ENCODE measurements at regions not wholly inside any gene's neighbourhood (a gene's known extent, or its start where the extent isn't known, plus 50 kb on each side); places are given as distances from the start of the nearest gene placed in this dataset.
A peak's percentile ranks its signal among the peaks of the same experiment; 100 is the strongest.

DNA sequence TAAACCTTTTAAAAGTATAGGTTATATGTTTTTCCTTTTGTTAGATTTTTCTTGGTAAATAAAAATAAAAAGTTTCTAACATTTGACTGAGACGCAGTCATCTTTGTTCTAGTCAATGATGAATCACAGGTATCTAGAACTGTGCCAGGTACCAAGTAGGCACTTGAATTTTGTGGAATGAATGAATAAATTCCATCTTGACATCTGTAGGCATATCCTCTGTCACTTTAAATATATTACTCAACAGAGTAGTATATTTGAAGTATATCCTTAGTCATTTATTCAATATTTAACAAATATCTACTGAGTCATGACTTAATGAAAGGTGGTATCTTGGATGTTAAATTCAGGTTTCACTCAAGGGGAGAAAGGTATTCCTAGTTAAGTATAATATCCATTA is 828.4 kb downstream of the TUSC7 start:
- TF ChIP-seq, protein P1, sequence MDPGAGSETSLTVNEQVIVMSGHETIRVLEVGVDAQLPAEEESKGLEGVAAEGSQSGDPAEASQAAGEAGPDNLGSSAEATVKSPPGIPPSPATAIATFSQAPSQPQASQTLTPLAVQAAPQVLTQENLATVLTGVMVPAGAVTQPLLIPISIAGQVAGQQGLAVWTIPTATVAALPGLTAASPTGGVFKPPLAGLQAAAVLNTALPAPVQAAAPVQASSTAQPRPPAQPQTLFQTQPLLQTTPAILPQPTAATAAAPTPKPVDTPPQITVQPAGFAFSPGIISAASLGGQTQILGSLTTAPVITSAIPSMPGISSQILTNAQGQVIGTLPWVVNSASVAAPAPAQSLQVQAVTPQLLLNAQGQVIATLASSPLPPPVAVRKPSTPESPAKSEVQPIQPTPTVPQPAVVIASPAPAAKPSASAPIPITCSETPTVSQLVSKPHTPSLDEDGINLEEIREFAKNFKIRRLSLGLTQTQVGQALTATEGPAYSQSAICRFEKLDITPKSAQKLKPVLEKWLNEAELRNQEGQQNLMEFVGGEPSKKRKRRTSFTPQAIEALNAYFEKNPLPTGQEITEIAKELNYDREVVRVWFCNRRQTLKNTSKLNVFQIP (CRISPR knock-in tag; IDR thresholded peaks at IDR 0.05; ENCODE audit: borderline replicate concordance, low read depth), result no peak
- TF ChIP-seq, protein P2, sequence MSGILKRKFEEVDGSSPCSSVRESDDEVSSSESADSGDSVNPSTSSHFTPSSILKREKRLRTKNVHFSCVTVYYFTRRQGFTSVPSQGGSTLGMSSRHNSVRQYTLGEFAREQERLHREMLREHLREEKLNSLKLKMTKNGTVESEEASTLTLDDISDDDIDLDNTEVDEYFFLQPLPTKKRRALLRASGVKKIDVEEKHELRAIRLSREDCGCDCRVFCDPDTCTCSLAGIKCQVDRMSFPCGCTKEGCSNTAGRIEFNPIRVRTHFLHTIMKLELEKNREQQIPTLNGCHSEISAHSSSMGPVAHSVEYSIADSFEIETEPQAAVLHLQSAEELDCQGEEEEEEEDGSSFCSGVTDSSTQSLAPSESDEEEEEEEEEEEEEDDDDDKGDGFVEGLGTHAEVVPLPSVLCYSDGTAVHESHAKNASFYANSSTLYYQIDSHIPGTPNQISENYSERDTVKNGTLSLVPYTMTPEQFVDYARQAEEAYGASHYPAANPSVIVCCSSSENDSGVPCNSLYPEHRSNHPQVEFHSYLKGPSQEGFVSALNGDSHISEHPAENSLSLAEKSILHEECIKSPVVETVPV (CRISPR knock-in tag; IDR thresholded peaks at IDR 0.05), result no peak
- no peak for TF ChIP-seq TOX (CRISPR knock-in tag; IDR thresholded peaks at IDR 0.05; ENCODE audit: borderline replicate concordance)
- TF ChIP-seq ZFP3 (CRISPR knock-in tag; IDR thresholded peaks at IDR 0.05), result no peak
- TF ChIP-seq TCF4 (CRISPR knock-in tag; IDR thresholded peaks at IDR 0.05; ENCODE audit: borderline replicate concordance), result no peak
- TF ChIP-seq SNAI2 (CRISPR knock-in tag; IDR thresholded peaks at IDR 0.05), result no peak
- ATAC-seq, result no peak

DNA sequence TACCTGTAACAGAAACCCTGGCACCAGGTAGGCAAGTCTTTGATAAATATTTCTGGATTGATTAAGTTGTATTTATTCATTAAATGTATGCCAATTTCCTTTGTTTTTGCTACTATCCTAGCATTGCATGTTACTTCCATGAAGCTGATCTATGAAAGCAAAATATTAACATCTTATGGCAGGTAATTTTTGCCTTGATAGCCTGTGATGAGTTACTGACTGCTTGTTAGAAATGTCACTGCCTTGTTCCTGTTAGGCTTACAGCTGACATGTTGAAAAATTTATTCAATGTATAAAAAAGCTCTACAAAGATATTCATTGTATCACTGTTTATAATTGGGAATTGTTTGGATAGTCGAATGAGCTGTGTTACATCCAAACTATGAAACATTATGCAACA is 830.1 kb downstream of the TUSC7 start:
- no peak for TF ChIP-seq ZNF8 (CRISPR knock-in tag; IDR thresholded peaks at IDR 0.05)
- TF ChIP-seq ZNF70 (CRISPR knock-in tag; IDR thresholded peaks at IDR 0.05), result no peak
- no peak for TF ChIP-seq ZFP30 (CRISPR knock-in tag; IDR thresholded peaks at IDR 0.05)
- no peak for TF ChIP-seq BACH2 (CRISPR knock-in tag; IDR thresholded peaks at IDR 0.05; ENCODE audit: borderline replicate concordance)
- TF ChIP-seq ISL1 (CRISPR knock-in tag; IDR thresholded peaks at IDR 0.05), result no peak
- no peak for TF ChIP-seq TOX (CRISPR knock-in tag; IDR thresholded peaks at IDR 0.05; ENCODE audit: borderline replicate concordance)
- TF ChIP-seq, protein P3, sequence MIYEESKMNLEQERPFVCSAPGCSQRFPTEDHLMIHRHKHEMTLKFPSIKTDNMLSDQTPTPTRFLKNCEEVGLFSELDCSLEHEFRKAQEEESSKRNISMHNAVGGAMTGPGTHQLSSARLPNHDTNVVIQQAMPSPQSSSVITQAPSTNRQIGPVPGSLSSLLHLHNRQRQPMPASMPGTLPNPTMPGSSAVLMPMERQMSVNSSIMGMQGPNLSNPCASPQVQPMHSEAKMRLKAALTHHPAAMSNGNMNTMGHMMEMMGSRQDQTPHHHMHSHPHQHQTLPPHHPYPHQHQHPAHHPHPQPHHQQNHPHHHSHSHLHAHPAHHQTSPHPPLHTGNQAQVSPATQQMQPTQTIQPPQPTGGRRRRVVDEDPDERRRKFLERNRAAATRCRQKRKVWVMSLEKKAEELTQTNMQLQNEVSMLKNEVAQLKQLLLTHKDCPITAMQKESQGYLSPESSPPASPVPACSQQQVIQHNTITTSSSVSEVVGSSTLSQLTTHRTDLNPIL (CRISPR knock-in tag; IDR thresholded peaks at IDR 0.05; ENCODE audit: low read depth), result no peak
- no peak for TF ChIP-seq RARB (CRISPR knock-in tag; IDR thresholded peaks at IDR 0.05)
- no peak for ATAC-seq

DNA sequence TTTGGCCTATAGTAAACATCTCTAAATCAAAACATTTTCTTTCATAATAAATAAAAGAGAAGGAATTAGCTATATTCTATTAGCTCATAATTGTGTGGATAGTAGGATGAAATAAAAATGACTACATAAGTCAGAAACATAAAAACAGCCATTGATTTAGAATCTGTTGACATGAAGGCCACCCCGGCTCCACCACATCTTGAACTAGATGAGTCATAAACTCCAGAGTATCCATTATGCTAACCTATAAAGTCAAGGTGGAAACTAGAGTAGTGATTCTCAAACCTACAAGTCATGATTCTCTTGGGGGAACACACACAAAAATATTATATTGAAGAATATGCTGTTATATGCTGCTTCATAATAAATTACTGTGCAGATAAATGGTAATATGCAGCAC is 831.0 kb downstream of the TUSC7 start:
- no peak for TF ChIP-seq RARB (CRISPR knock-in tag; IDR thresholded peaks at IDR 0.05)
- TF ChIP-seq TOX (CRISPR knock-in tag; IDR thresholded peaks at IDR 0.05; ENCODE audit: borderline replicate concordance), result 0 out of 2 replicates have a peak, but pooled peaks have one; percentile 20
- ATAC-seq, result no peak

DNA sequence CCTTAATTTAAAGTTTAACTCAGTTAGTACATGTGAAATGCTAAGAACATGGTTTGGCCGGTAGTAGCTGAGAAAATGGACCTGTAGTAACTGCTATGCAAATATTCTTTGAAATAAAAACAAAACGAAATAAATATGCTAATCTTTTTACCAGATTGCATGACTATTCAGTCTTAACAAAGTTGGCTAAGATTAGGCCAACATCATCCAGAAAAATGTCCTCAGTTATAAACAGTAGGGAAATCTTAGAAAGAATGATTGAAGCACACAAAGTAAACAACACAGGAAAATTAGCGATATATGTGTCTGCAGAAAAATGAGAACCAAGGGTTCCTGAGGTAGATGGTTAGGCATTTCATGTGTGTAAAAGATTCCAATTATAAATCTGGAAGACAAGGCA is 832.1 kb downstream of the TUSC7 start:
- ATAC-seq, result no peak
- TF ChIP-seq, protein P1 (CRISPR knock-in tag; IDR thresholded peaks at IDR 0.05; ENCODE audit: borderline replicate concordance, low read depth), result no peak
- no peak for TF ChIP-seq SNAI2 (CRISPR knock-in tag; IDR thresholded peaks at IDR 0.05)
- TF ChIP-seq, protein P2 (CRISPR knock-in tag; IDR thresholded peaks at IDR 0.05), result no peak
- no peak for TF ChIP-seq RARB (CRISPR knock-in tag; IDR thresholded peaks at IDR 0.05)

DNA sequence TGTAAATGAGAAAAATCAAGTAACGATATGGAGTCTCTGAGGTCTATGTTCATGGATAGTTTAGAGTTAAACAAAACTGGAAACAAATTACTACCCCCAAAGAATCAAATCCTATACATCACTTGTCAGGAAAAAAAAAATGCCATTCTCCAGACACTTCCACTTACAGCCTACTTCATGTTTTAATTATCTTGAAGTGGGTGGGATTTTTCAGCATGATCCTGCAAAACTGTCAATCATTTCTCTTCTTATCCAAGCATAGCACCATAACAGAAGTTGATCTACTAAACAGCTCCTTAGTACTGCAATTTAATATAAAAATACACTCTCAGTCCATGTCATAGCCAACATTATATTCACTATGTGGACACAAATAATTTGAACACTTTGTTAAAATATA is 833.9 kb downstream of the TUSC7 start:
- no peak for ATAC-seq
- TF ChIP-seq SNAI2 (CRISPR knock-in tag; IDR thresholded peaks at IDR 0.05), result no peak
- no peak for TF ChIP-seq OSR1 (CRISPR knock-in tag; IDR thresholded peaks at IDR 0.05)
- no peak for TF ChIP-seq ZC3H10 (CRISPR knock-in tag; IDR thresholded peaks at IDR 0.05)
- TF ChIP-seq ZFP30 (CRISPR knock-in tag; IDR thresholded peaks at IDR 0.05), result no peak
- no peak for TF ChIP-seq TCF4 (CRISPR knock-in tag; IDR thresholded peaks at IDR 0.05; ENCODE audit: borderline replicate concordance)
- TF ChIP-seq, protein P4, sequence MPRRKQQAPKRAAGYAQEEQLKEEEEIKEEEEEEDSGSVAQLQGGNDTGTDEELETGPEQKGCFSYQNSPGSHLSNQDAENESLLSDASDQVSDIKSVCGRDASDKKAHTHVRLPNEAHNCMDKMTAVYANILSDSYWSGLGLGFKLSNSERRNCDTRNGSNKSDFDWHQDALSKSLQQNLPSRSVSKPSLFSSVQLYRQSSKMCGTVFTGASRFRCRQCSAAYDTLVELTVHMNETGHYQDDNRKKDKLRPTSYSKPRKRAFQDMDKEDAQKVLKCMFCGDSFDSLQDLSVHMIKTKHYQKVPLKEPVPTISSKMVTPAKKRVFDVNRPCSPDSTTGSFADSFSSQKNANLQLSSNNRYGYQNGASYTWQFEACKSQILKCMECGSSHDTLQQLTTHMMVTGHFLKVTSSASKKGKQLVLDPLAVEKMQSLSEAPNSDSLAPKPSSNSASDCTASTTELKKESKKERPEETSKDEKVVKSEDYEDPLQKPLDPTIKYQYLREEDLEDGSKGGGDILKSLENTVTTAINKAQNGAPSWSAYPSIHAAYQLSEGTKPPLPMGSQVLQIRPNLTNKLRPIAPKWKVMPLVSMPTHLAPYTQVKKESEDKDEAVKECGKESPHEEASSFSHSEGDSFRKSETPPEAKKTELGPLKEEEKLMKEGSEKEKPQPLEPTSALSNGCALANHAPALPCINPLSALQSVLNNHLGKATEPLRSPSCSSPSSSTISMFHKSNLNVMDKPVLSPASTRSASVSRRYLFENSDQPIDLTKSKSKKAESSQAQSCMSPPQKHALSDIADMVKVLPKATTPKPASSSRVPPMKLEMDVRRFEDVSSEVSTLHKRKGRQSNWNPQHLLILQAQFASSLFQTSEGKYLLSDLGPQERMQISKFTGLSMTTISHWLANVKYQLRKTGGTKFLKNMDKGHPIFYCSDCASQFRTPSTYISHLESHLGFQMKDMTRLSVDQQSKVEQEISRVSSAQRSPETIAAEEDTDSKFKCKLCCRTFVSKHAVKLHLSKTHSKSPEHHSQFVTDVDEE (CRISPR knock-in tag; IDR thresholded peaks at IDR 0.05), result no peak
- no peak for TF ChIP-seq TOX (CRISPR knock-in tag; IDR thresholded peaks at IDR 0.05; ENCODE audit: borderline replicate concordance)
- TF ChIP-seq ESRRG (CRISPR knock-in tag; IDR thresholded peaks at IDR 0.05), result no peak
- TF ChIP-seq ZFP3 (CRISPR knock-in tag; IDR thresholded peaks at IDR 0.05), result no peak
- TF ChIP-seq ZNF8 (CRISPR knock-in tag; IDR thresholded peaks at IDR 0.05), result no peak
- TF ChIP-seq, protein P2 (CRISPR knock-in tag; IDR thresholded peaks at IDR 0.05), result no peak
- TF ChIP-seq ARNTL (CRISPR knock-in tag; IDR thresholded peaks at IDR 0.05; ENCODE audit: borderline replicate concordance, low read depth), result no peak
- no peak for TF ChIP-seq BACH2 (CRISPR knock-in tag; IDR thresholded peaks at IDR 0.05; ENCODE audit: borderline replicate concordance)
- TF ChIP-seq, protein P5, sequence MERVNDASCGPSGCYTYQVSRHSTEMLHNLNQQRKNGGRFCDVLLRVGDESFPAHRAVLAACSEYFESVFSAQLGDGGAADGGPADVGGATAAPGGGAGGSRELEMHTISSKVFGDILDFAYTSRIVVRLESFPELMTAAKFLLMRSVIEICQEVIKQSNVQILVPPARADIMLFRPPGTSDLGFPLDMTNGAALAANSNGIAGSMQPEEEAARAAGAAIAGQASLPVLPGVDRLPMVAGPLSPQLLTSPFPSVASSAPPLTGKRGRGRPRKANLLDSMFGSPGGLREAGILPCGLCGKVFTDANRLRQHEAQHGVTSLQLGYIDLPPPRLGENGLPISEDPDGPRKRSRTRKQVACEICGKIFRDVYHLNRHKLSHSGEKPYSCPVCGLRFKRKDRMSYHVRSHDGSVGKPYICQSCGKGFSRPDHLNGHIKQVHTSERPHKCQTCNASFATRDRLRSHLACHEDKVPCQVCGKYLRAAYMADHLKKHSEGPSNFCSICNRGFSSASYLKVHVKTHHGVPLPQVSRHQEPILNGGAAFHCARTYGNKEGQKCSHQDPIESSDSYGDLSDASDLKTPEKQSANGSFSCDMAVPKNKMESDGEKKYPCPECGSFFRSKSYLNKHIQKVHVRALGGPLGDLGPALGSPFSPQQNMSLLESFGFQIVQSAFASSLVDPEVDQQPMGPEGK (CRISPR knock-in tag; IDR thresholded peaks at IDR 0.05; ENCODE audit: borderline replicate concordance), result no peak

All from SK-N-SH treated with all-trans-retinoic acid at 6 μM for 48 hours (cell line).